Transverse colon (tissue), 3 donors: ENCODE measurements at regions not wholly inside any gene's neighbourhood (a gene's known extent, or its start where the extent isn't known, plus 50 kb on each side); places are given as distances from the start of the nearest gene placed in this dataset.

Experiments used
- EP300 ChIP-seq: sonication (generic); formaldehyde crosslinking; IDR thresholded peaks from one replicate; pipeline ENCODE4 v1.6.1; 2017; ENCODE audit warnings: antibody characterized with exemption, low read depth
- POLR2A ChIP-seq: fragments of 450-650 bp; IDR thresholded peaks from one replicate; pipeline ENCODE4 v1.6.1; 2016; ENCODE audit warnings: antibody characterized with exemption, mild to moderate bottlenecking, moderate library complexity
- TF ChIP-seq, protein P1 (sequence below), 5 experiments: fragments of 200-600 bp in 3 of 5; fragments of 450-650 bp in 2 of 5; sonication (generic) in 3 of 5; IDR thresholded peaks; 1 replicate in 2 of 5; 2 replicates in 3 of 5; pipeline ENCODE4 v1.5.1; 2016 to 2017; ENCODE audit warnings: antibody characterized with exemption in 5 of 5, inconsistent platforms in 3 of 5, mild to moderate bottlenecking in 2 of 5, moderate library complexity in 1 of 5

DNA sequence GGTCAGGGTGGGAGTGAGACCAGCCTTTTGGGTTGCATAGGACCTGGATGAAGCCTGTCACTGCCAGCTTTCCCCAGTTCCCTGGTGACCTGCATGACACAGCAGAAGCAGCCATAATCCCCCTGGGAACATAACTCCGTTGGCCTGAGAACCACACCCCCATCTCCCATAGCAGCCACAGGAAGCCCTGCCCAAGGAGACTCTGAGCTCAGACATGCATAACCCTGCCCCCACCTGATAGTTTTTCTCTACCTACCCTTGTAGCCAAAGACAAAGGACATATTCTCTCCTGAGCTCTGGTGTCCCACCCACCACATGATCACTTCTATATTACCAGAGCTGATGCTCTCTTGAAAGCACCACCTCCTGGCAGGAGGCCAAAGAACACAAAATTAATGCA lies 413.5 kb upstream of the HTR2A start:
- TF ChIP-seq, protein P1, sequence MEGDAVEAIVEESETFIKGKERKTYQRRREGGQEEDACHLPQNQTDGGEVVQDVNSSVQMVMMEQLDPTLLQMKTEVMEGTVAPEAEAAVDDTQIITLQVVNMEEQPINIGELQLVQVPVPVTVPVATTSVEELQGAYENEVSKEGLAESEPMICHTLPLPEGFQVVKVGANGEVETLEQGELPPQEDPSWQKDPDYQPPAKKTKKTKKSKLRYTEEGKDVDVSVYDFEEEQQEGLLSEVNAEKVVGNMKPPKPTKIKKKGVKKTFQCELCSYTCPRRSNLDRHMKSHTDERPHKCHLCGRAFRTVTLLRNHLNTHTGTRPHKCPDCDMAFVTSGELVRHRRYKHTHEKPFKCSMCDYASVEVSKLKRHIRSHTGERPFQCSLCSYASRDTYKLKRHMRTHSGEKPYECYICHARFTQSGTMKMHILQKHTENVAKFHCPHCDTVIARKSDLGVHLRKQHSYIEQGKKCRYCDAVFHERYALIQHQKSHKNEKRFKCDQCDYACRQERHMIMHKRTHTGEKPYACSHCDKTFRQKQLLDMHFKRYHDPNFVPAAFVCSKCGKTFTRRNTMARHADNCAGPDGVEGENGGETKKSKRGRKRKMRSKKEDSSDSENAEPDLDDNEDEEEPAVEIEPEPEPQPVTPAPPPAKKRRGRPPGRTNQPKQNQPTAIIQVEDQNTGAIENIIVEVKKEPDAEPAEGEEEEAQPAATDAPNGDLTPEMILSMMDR (IDR thresholded peaks at IDR 0.05) = no peak
- no peak for TF ChIP-seq EP300
- no peak for TF ChIP-seq POLR2A
